ENCODE measurements at regions not wholly inside any gene's neighbourhood (a gene's known extent, or its start where the extent isn't known, plus 50 kb on each side); places are given as distances from the start of the nearest gene placed in this dataset.

GRCh38 chr10:33091201-33091600 lies 133.2 kb upstream of the ITGB1 start:
- TF ChIP-seq CTCF (IDR thresholded peaks at IDR 0.05) (no peak), SIN3A (IDR thresholded peaks at IDR 0.05; ENCODE audit: borderline replicate concordance, insufficient read depth, low read depth, low read length) (no peak), TCF7L2 (IDR thresholded peaks at IDR 0.05; ENCODE audit: low read depth, low read length) (no peak), POLR2AphosphoS5 (IDR thresholded peaks at IDR 0.05; ENCODE audit: low read depth, low read length) (no peak)
- TF ChIP-seq, protein P1, sequence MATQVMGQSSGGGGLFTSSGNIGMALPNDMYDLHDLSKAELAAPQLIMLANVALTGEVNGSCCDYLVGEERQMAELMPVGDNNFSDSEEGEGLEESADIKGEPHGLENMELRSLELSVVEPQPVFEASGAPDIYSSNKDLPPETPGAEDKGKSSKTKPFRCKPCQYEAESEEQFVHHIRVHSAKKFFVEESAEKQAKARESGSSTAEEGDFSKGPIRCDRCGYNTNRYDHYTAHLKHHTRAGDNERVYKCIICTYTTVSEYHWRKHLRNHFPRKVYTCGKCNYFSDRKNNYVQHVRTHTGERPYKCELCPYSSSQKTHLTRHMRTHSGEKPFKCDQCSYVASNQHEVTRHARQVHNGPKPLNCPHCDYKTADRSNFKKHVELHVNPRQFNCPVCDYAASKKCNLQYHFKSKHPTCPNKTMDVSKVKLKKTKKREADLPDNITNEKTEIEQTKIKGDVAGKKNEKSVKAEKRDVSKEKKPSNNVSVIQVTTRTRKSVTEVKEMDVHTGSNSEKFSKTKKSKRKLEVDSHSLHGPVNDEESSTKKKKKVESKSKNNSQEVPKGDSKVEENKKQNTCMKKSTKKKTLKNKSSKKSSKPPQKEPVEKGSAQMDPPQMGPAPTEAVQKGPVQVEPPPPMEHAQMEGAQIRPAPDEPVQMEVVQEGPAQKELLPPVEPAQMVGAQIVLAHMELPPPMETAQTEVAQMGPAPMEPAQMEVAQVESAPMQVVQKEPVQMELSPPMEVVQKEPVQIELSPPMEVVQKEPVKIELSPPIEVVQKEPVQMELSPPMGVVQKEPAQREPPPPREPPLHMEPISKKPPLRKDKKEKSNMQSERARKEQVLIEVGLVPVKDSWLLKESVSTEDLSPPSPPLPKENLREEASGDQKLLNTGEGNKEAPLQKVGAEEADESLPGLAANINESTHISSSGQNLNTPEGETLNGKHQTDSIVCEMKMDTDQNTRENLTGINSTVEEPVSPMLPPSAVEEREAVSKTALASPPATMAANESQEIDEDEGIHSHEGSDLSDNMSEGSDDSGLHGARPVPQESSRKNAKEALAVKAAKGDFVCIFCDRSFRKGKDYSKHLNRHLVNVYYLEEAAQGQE (IDR thresholded peaks at IDR 0.05; ENCODE audit: insufficient read depth in 1 of 2, low read depth in 2 of 2, low read length in 1 of 2), result no peak
